ENCODE measurements at regions not wholly inside any gene's neighbourhood (a gene's known extent, or its start where the extent isn't known, plus 50 kb on each side); places are given as distances from the start of the nearest gene placed in this dataset.

DNA sequence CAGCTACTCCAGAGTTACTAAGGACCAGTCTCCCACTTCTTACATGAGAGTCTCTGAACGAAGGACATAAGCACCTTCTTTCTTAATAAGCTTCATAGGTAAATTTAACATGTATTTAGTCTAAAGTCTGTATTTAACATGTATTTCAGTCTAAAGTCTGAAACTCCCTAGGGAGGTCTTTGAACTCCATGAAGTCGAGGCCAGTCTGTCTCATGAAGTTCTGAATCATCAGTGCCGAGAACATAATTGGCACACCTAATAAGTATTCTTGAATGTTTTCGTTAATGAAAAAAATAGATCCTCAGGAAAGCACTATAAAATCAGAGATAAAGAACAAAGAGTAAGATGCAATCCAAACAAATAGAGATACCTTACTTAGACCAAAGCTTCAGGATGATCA, 945.5 kb downstream of the TTLL7 start:
- in situ Hi-C loops (cut with MboI), result no loop called here
- H3K27ac ChIP-seq (ENCODE audit: control insufficient read depth, insufficient read depth), result no peak overlapping the region
- no TSS peak for BruUV-seq (replicated peaks)

More for the DNA sequence above, 945.5 kb downstream of the TTLL7 start:
- intact Hi-C loops (cut with micrococcal nuclease; ENCODE audit: unreplicated experiment), result no loop called here
- Histone ChIP-seq H4K20me1 (ENCODE audit: control insufficient read depth, insufficient read depth) (no peaks in the 10 kb centered on the region), H3K4me2 (ENCODE audit: control insufficient read depth, insufficient read depth) (no peak overlapping the region), H3K36me3 (ENCODE audit: control insufficient read depth in 2 of 2, insufficient read depth in 2 of 2, low read length in 1 of 2) (no peaks in the 10 kb centered on the region), H3K79me2 (ENCODE audit: control insufficient read depth, insufficient read depth, low read length) (no peaks in the 10 kb centered on the region), H3K4me1 (ENCODE audit: control insufficient read depth, insufficient read depth, low read length) (no peaks in the 10 kb centered on the region), H3K9ac (ENCODE audit: control insufficient read depth, insufficient read depth, low read length) (no peak overlapping the region), H3K4me3 (no peak overlapping the region), H2AFZ (ENCODE audit: control insufficient read depth, low read depth, low read length) (no peak overlapping the region), H3K27me3 (replicated peaks in 1 of 2; ENCODE audit: control insufficient read depth in 2 of 2, insufficient read depth in 2 of 2, low read length in 1 of 2) (no peaks in the 10 kb centered on the region), H3K9me3 (replicated peaks; ENCODE audit: control insufficient read depth, insufficient read depth, low read length) (no peaks in the 10 kb centered on the region)
- CTCF ChIA-PET, result no interaction called here
- no peak for DNase-seq (ENCODE audit: low read depth, low spot score)
- POLR2A ChIA-PET, result no interaction called here
- WGBS (ENCODE audit: insufficient coverage, insufficient replicate concordance, low lambda C conversion rate, missing lambda C conversion rate), result 13% methylated on average over 4 of the region's 4 CpGs
- TF ChIP-seq SPI1 (IDR thresholded peaks at IDR 0.05; ENCODE audit: borderline replicate concordance, insufficient read depth, low read depth, low read length) (no peak), KAT2A (conservative IDR thresholded peaks at IDR 0.05; ENCODE audit: control insufficient read depth, low read depth, low read length) (no peak), GABPA (IDR thresholded peaks at IDR 0.05; ENCODE audit: low read depth) (no peak), CBFB (IDR thresholded peaks at IDR 0.05; ENCODE audit: low read depth) (no peak), NFYA (IDR thresholded peaks at IDR 0.05; ENCODE audit: borderline replicate concordance, low read depth, low read length) (no peak), NR2C1 (IDR thresholded peaks at IDR 0.05) (no peak), MTA3 (IDR thresholded peaks at IDR 0.05; ENCODE audit: borderline replicate concordance, low read length) (no peak), EZH2 (IDR thresholded peaks at IDR 0.05; ENCODE audit: borderline replicate concordance, control insufficient read depth, low read depth, low read length) (no peak), JUND (IDR thresholded peaks at IDR 0.05; ENCODE audit: low read depth, low read length) (no peak), IKZF1 (conservative IDR thresholded peaks at IDR 0.05) (no peak), KLF5 (IDR thresholded peaks at IDR 0.05; ENCODE audit: partially characterized antibody) (no peak), CREM (IDR thresholded peaks at IDR 0.05; ENCODE audit: low read depth) (no peak), CBX3 (IDR thresholded peaks at IDR 0.05; ENCODE audit: borderline replicate concordance, low read depth) (no peak), TARDBP (IDR thresholded peaks at IDR 0.05; ENCODE audit: borderline replicate concordance) (no peak)
- TF ChIP-seq, protein P1, sequence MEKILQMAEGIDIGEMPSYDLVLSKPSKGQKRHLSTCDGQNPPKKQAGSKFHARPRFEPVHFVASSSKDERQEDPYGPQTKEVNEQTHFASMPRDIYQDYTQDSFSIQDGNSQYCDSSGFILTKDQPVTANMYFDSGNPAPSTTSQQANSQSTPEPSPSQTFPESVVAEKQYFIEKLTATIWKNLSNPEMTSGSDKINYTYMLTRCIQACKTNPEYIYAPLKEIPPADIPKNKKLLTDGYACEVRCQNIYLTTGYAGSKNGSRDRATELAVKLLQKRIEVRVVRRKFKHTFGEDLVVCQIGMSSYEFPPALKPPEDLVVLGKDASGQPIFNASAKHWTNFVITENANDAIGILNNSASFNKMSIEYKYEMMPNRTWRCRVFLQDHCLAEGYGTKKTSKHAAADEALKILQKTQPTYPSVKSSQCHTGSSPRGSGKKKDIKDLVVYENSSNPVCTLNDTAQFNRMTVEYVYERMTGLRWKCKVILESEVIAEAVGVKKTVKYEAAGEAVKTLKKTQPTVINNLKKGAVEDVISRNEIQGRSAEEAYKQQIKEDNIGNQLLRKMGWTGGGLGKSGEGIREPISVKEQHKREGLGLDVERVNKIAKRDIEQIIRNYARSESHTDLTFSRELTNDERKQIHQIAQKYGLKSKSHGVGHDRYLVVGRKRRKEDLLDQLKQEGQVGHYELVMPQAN (conservative IDR thresholded peaks at IDR 0.05), result no peak
- TF ChIP-seq, protein P2, sequence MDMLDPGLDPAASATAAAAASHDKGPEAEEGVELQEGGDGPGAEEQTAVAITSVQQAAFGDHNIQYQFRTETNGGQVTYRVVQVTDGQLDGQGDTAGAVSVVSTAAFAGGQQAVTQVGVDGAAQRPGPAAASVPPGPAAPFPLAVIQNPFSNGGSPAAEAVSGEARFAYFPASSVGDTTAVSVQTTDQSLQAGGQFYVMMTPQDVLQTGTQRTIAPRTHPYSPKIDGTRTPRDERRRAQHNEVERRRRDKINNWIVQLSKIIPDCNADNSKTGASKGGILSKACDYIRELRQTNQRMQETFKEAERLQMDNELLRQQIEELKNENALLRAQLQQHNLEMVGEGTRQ (IDR thresholded peaks at IDR 0.05; ENCODE audit: borderline replicate concordance, low read depth, low read length), result no peak
- TF ChIP-seq, protein P3, sequence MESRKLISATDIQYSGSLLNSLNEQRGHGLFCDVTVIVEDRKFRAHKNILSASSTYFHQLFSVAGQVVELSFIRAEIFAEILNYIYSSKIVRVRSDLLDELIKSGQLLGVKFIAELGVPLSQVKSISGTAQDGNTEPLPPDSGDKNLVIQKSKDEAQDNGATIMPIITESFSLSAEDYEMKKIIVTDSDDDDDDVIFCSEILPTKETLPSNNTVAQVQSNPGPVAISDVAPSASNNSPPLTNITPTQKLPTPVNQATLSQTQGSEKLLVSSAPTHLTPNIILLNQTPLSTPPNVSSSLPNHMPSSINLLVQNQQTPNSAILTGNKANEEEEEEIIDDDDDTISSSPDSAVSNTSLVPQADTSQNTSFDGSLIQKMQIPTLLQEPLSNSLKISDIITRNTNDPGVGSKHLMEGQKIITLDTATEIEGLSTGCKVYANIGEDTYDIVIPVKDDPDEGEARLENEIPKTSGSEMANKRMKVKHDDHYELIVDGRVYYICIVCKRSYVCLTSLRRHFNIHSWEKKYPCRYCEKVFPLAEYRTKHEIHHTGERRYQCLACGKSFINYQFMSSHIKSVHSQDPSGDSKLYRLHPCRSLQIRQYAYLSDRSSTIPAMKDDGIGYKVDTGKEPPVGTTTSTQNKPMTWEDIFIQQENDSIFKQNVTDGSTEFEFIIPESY (IDR thresholded peaks at IDR 0.05), result no peak
- FAIRE-seq, result no peak
- RAD21 ChIA-PET (ENCODE audit: unreplicated experiment), result no interaction called here
- no peak for ATAC-seq
- SMC1A ChIA-PET (ENCODE audit: uncharacterized antibody, unreplicated experiment), result no interaction called here
